OCI-LY3 (cell line): ENCODE measurements at regions not wholly inside any gene's neighbourhood (a gene's known extent, or its start where the extent isn't known, plus 50 kb on each side); places are given as distances from the start of the nearest gene placed in this dataset.

Experiments
- H2AFZ ChIP-seq: fragments of 200-600, 300-600 bp; shearing (Covaris generic); 2 replicates; pipeline ENCODE4 v1.6.0; 2014; ENCODE audit warnings: antibody characterized with exemption, low read depth, low read length
- H3K27ac ChIP-seq: fragments of 200-600, 300-600 bp; sonication (generic); 2 replicates; pipeline ENCODE4 v1.5.1; 2014; ENCODE audit warnings: mild to moderate bottlenecking, low read length, moderate library complexity, mixed read lengths
- H3K27me3 ChIP-seq: fragments of 200-600, 300-600 bp; sonication (generic); 2 replicates; pipeline ENCODE4 v1.6.1; 2014; ENCODE audit warnings: low read depth, low read length, mixed read lengths
- H3K36me3 ChIP-seq: fragments of 200-600, 300-600 bp; sonication (generic); replicated peaks from 2 replicates; pipeline ENCODE3; 2014; ENCODE audit warnings: low read depth, low read length, mixed read lengths
- H3K4me1 ChIP-seq: fragments of 300-600, 200-600 bp; sonication (generic); 2 replicates; pipeline ENCODE4 v1.6.1; 2014; ENCODE audit warnings: low read length, mixed read lengths
- H3K4me2 ChIP-seq: fragments of 200-600, 300-600 bp; sonication (generic); 2 replicates; pipeline ENCODE4 v1.6.1; 2014; ENCODE audit warnings: low read length, mixed read lengths
- H3K4me3 ChIP-seq: fragments of 300-600, 200-600 bp; sonication (generic); 2 replicates; pipeline ENCODE4 v1.5.1; 2014; ENCODE audit warnings: antibody characterized with exemption, mild to moderate bottlenecking, low read length, moderate library complexity
- H3K79me2 ChIP-seq: fragments of 300-600, 200-600 bp; shearing (Covaris generic); 2 replicates; pipeline ENCODE4 v1.6.1; 2014; ENCODE audit warnings: mild to moderate bottlenecking, low read length, mixed read lengths
- H3K9ac ChIP-seq: fragments of 300-600, 200-600 bp; shearing (Covaris generic); 2 replicates; pipeline ENCODE4 v1.6.0; 2014; ENCODE audit warnings: mild to moderate bottlenecking, low read length, moderate library complexity
- H3K9me3 ChIP-seq: fragments of 200-600, 300-600 bp; shearing (Covaris generic); 2 replicates; pipeline ENCODE4 v1.6.1; 2014; ENCODE audit warnings: low read length, mixed read lengths; ENCODE audit not compliant: insufficient read depth
- H4K20me1 ChIP-seq: fragments of 200-600, 300-600 bp; sonication (generic); 2 replicates; pipeline ENCODE4 v1.6.1; 2016; ENCODE audit warnings: low read length, mixed read lengths; ENCODE audit not compliant: insufficient read depth
- EZH2phosphoT487 ChIP-seq: fragments of 200-600 bp; shearing (Covaris generic); IDR thresholded peaks from 2 replicates; pipeline ENCODE4 v1.6.1; 2018; ENCODE audit warnings: antibody characterized with exemption, mixed run types, low read depth
- TF ChIP-seq, protein P1 (sequence below): fragments of 200-600, 300-600 bp; sonication (generic); IDR thresholded peaks from 2 replicates; pipeline ENCODE4 v1.5.1; 2014; ENCODE audit warnings: antibody characterized with exemption, low read length, low read depth

DNA sequence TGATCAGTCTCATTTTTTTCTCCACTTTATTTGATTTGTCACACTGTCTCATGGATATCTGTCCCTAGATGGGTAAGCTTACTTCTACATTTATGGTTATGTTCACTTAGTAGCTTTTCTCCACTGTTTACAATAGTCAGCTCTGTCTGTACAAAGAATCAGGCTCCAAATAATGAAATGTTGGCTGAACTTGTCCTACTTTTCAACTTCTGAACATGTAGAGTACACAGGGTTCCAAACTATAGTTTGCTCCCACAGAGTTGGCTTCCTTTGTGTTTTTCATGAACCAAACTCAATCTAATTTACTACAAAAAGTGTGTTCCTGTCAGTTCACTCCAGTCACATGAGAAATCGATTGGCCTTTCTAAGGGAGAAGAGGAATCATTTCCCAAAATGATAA is 175.0 kb downstream of the CCDC71L start:
- H3K27ac ChIP-seq = no peak overlapping the region
- H3K4me3 ChIP-seq = no peak overlapping the region
- peaks cover 5% of the 10 kb centered on the region; the same call in 1 of the 2 replicates for H3K9me3 ChIP-seq
- H3K4me2 ChIP-seq = no peak overlapping the region
- TF ChIP-seq, protein P1, sequence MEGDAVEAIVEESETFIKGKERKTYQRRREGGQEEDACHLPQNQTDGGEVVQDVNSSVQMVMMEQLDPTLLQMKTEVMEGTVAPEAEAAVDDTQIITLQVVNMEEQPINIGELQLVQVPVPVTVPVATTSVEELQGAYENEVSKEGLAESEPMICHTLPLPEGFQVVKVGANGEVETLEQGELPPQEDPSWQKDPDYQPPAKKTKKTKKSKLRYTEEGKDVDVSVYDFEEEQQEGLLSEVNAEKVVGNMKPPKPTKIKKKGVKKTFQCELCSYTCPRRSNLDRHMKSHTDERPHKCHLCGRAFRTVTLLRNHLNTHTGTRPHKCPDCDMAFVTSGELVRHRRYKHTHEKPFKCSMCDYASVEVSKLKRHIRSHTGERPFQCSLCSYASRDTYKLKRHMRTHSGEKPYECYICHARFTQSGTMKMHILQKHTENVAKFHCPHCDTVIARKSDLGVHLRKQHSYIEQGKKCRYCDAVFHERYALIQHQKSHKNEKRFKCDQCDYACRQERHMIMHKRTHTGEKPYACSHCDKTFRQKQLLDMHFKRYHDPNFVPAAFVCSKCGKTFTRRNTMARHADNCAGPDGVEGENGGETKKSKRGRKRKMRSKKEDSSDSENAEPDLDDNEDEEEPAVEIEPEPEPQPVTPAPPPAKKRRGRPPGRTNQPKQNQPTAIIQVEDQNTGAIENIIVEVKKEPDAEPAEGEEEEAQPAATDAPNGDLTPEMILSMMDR = no peak
- no peak for TF ChIP-seq EZH2phosphoT487
- H3K79me2 ChIP-seq = no peaks in the 10 kb centered on the region
- H3K4me1 ChIP-seq = 0 out of 2 replicates have a peak, but pooled peaks cover 7% of the 10 kb centered on the region
- no peak overlapping the region for H3K9ac ChIP-seq
- H3K27me3 ChIP-seq = no peaks in the 10 kb centered on the region; the same call in 1 of the 2 replicates
- peaks cover 3% of the 10 kb centered on the region for H3K36me3 ChIP-seq
- H4K20me1 ChIP-seq = no peaks in the 10 kb centered on the region
- no peak overlapping the region for H2AFZ ChIP-seq

DNA sequence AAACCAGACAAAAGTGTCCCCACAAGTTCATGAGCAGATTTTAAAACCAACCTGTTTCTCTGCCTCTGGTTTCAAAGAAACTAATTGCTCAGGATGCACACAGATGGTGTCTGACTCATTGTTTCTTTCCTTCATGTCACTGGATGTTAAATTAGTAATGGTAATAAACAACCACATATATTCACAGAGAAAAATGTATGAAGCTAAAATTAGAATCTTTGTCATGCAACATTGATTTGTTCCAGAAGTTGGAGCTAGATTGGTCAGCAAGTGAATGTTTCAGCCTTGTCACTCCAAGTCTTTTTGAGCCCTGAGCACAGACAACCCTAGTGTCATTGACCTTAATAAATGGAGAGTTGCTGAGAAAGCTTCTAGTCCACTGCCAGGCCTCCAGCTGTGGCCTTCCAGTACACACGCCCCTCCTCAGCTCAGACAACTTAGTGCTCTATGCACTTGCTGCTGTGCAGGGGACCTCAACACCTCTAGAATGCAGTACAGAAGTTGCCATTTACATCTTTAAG is 175.9 kb downstream of the CCDC71L start:
- Histone ChIP-seq H4K20me1 (no peaks in the 10 kb centered on the region), H3K9ac (no peak overlapping the region), H3K9me3 (peaks cover 3% of the 10 kb centered on the region; the same call in 1 of the 2 replicates), H3K36me3 (no peaks in the 10 kb centered on the region), H3K4me1 (peaks cover 12% of the 10 kb centered on the region; the same call in 1 of the 2 replicates), H3K4me3 (no peak overlapping the region), H3K27me3 (no peaks in the 10 kb centered on the region; the same call in 1 of the 2 replicates), H3K79me2 (no peaks in the 10 kb centered on the region), H2AFZ (no peak overlapping the region), H3K27ac (no peak overlapping the region), H3K4me2 (no peak overlapping the region)
- TF ChIP-seq EZH2phosphoT487 = no peak
- TF ChIP-seq, protein P1 = no peak

DNA sequence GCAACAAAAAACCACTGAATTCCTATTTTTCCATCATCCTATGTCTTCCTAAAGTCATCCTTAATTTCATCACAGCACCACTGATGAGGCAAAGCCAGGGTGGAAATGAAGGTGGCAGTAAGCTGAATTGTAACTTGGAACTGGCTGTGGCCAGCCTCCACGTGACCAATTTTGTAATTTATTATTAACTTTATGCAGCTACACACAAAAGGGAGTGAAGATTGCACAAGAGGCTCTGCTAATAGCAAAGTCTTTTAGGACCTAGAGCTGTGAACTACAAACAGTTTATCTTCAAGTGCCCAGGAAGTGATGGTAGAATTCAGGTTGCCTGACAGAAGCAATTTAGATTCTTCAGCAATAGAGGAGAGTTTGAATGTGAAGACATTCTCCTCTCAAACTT is 176.4 kb downstream of the CCDC71L start:
- Histone ChIP-seq H3K9me3 (no peaks in the 10 kb centered on the region), H3K36me3 (no peaks in the 10 kb centered on the region), H3K79me2 (no peaks in the 10 kb centered on the region), H3K27ac (no peak overlapping the region), H3K27me3 (no peaks in the 10 kb centered on the region; the same call in 1 of the 2 replicates), H4K20me1 (no peaks in the 10 kb centered on the region), H2AFZ (no peak overlapping the region), H3K4me3 (no peak overlapping the region), H3K4me1 (peaks cover 12% of the 10 kb centered on the region; the same call in 1 of the 2 replicates), H3K4me2 (no peak overlapping the region), H3K9ac (no peak overlapping the region)
- TF ChIP-seq, protein P1 = no peak
- no peak for TF ChIP-seq EZH2phosphoT487

DNA sequence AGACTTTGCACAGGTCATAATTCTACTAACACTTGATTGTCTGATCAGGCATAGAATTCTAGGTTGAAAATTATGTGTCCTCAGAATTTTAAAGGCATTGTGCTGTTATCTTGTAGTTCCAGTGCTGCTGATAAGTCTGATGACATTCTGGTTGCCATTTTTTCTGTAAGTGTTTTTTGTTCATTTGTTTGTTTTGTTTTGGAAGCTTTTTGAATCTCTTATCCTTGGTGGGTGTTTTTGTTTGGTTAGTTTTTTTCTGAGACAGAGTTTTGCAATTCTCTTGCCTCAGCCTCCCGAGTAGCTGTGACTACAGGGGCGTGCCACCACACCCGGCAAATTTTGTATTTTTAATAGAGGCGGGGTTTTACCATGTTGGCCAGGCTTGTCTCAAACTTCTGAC is 178.9 kb downstream of the CCDC71L start:
- TF ChIP-seq, protein P1 = no peak
- no peak for TF ChIP-seq EZH2phosphoT487
- no peak overlapping the region for H3K4me3 ChIP-seq
- no peaks in the 10 kb centered on the region for H3K9me3 ChIP-seq
- no peaks in the 10 kb centered on the region; the same call in 1 of the 2 replicates for H3K27me3 ChIP-seq
- H3K79me2 ChIP-seq = no peaks in the 10 kb centered on the region
- H3K4me1 ChIP-seq = peaks cover 12% of the 10 kb centered on the region; the same call in 1 of the 2 replicates
- H4K20me1 ChIP-seq = no peaks in the 10 kb centered on the region
- H2AFZ ChIP-seq = no peak overlapping the region
- H3K36me3 ChIP-seq = no peaks in the 10 kb centered on the region
- H3K9ac ChIP-seq = no peak overlapping the region
- H3K4me2 ChIP-seq = no peak overlapping the region
- no peak overlapping the region for H3K27ac ChIP-seq
